HCT116 (cell line): ENCODE measurements at regions not wholly inside any gene's neighbourhood (a gene's known extent, or its start where the extent isn't known, plus 50 kb on each side); places are given as distances from the start of the nearest gene placed in this dataset.

Experiments used
- ATAC-seq: fragments of 200-7000 bp; cut with Tn5 transposase; 2 replicates; pipeline ENCODE4 v1.9.1; 2020; ENCODE audit warnings: mild to moderate bottlenecking, moderate library complexity
- BruUV-seq: library from RNA; stranded (reverse); fragments of 400-500 nt; replicated peaks from 2 replicates; lab custom pipeline; 2021; lab: Mats Ljungman, UMichigan
- CTCF ChIA-PET: fragments of 300-600 bp; sonication (Branson Sonifier 250); formaldehyde crosslinking; loops from one replicate; lab custom pipeline; 2021; ENCODE audit warnings: antibody characterized with exemption; lab: Charles Lee
- POLR2A ChIA-PET: fragments of 300-600, 350-600 bp; sonication (Branson Sonifier 250); formaldehyde crosslinking; loops from one replicate; lab custom pipeline; 2021; ENCODE audit warnings: antibody characterized with exemption; lab: Charles Lee
- RAD21 ChIA-PET, 2 experiments: fragments of 300-600 bp; sonication (Branson Sonifier 250); formaldehyde crosslinking; loops; one replicate each; lab custom pipeline; 2023; ENCODE audit warnings: low total read pairs in 2 of 2; ENCODE audit not compliant: uncharacterized antibody in 2 of 2, unreplicated experiment in 2 of 2, low non-redundant PET in 1 of 2; lab: Charles Lee
- DNase-seq: peaks from one replicate; pipeline ENCODE4 v3.0.0-alpha.2; 2010; ENCODE audit warnings: low read depth, low spot score
- H2AFZ ChIP-seq: fragments of 200-600 bp; shearing (Covaris generic), sonication (generic); 2 replicates; pipeline ENCODE4 v1.6.1; 2017; ENCODE audit warnings: low read depth, mixed run types, mixed read lengths, antibody characterized with exemption, low read length; ENCODE audit not compliant: poor library complexity, severe bottlenecking
- H3K27ac ChIP-seq: 2 replicates; pipeline ENCODE4 v1.5.1; 2012; ENCODE audit warnings: low read depth, low read length
- H3K27me3 ChIP-seq: fragments of 200-600 bp; sonication (generic); 2 replicates; pipeline ENCODE4 v1.6.1; 2016; ENCODE audit warnings: mixed run types, low read length, mixed read lengths; ENCODE audit not compliant: insufficient read depth
- H3K36me3 ChIP-seq, 2 experiments: fragments of 200-500 bp in 1 of 2; fragments of 200-600 bp in 1 of 2; sonication (Bioruptor generic) in 1 of 2; sonication (generic) in 1 of 2; 2 replicates each; pipeline versions ENCODE4 v1.5.1 to v1.6.1; 2014 to 2016; ENCODE audit warnings: low read length in 2 of 2, inconsistent platforms in 1 of 2, mixed read lengths in 1 of 2, mixed run types in 1 of 2; ENCODE audit not compliant: insufficient read depth in 2 of 2, control insufficient read depth in 1 of 2
- H3K4me1 ChIP-seq, 2 experiments: fragments of 200-600 bp in 1 of 2; sonication (generic) in 1 of 2; 2 replicates each; pipeline versions ENCODE4 v1.5.1 to v1.6.1; 2012 to 2017; ENCODE audit warnings: low read length in 2 of 2, inconsistent platforms in 1 of 2, mild to moderate bottlenecking in 1 of 2, mixed read lengths in 1 of 2, mixed run types in 1 of 2, moderate library complexity in 1 of 2; ENCODE audit not compliant: insufficient read depth in 2 of 2, control insufficient read depth in 1 of 2
- H3K4me2 ChIP-seq: fragments of 200-600 bp; sonication (generic); 2 replicates; pipeline ENCODE4 v1.6.1; 2017; ENCODE audit warnings: mixed run types, low read length, mixed read lengths
- H3K4me3 ChIP-seq, 2 experiments: fragments of 200-600 bp in 1 of 2; sonication (generic) in 1 of 2; replicated peaks in 1 of 2; 2 replicates each; pipeline ENCODE4 v1.5.1; 2011 to 2016; ENCODE audit warnings: low read length in 2 of 2, control low read depth in 1 of 2, low read depth in 1 of 2, mild to moderate bottlenecking in 1 of 2, mixed read lengths in 1 of 2, mixed run types in 1 of 2
- H3K79me2 ChIP-seq: fragments of 200-600 bp; sonication (generic); 2 replicates; pipeline ENCODE4 v1.6.1; 2017; ENCODE audit warnings: mild to moderate bottlenecking, mixed run types, low read length, moderate library complexity, mixed read lengths; ENCODE audit not compliant: insufficient read depth
- H3K9ac ChIP-seq: fragments of 200-600 bp; sonication (generic); 2 replicates; pipeline ENCODE4 v1.6.1; 2016; ENCODE audit warnings: low read length, mixed read lengths
- H3K9me2 ChIP-seq: fragments of 200-600 bp; sonication (generic), shearing (Covaris generic); 2 replicates; pipeline ENCODE4 v1.6.1; 2017; ENCODE audit warnings: mixed run types, mild to moderate bottlenecking, moderate library complexity; ENCODE audit not compliant: insufficient read depth
- H3K9me3 ChIP-seq, 2 experiments: fragments of 200-500 bp in 1 of 2; fragments of 200-600 bp in 1 of 2; sonication (Bioruptor generic) in 1 of 2; sonication (generic) in 1 of 2; 2 replicates each; pipeline ENCODE4 v1.6.1; 2014 to 2017; ENCODE audit warnings: low read length in 2 of 2, mixed read lengths in 2 of 2, inconsistent platforms in 1 of 2, low read depth in 1 of 2, mild to moderate bottlenecking in 1 of 2, mixed run types in 1 of 2, moderate library complexity in 1 of 2; ENCODE audit not compliant: control insufficient read depth in 1 of 2, insufficient read depth in 1 of 2
- H4K20me1 ChIP-seq: fragments of 200-600 bp; sonication (generic), shearing (Covaris generic); 2 replicates; pipeline ENCODE4 v1.6.1; 2017; ENCODE audit warnings: mixed run types, mild to moderate bottlenecking, moderate library complexity; ENCODE audit not compliant: insufficient read depth
- ATF3 ChIP-seq: IDR thresholded peaks from 2 replicates; pipeline ENCODE4 v1.6.1; 2012
- CEBPB ChIP-seq: IDR thresholded peaks from 2 replicates; pipeline ENCODE4 v1.6.1; 2012; ENCODE audit warnings: low read depth
- EGR1 ChIP-seq: IDR thresholded peaks from 2 replicates; pipeline ENCODE4 v1.6.1; 2012; ENCODE audit warnings: low read depth
- EZH2phosphoT487 ChIP-seq: fragments of 200-600 bp; IDR thresholded peaks from 2 replicates; pipeline ENCODE4 v1.6.1; 2018; ENCODE audit warnings: antibody characterized with exemption, borderline replicate concordance
- MAX ChIP-seq: IDR thresholded peaks from 2 replicates; pipeline ENCODE4 v1.6.1; 2012
- POLR2AphosphoS5 ChIP-seq: IDR thresholded peaks from 2 replicates; pipeline ENCODE4 v1.6.1; 2011; ENCODE audit warnings: mild to moderate bottlenecking, low read depth, low read length, moderate library complexity
- RAD21 ChIP-seq: IDR thresholded peaks from 2 replicates; pipeline ENCODE4 v1.6.1; 2012; ENCODE audit warnings: low read depth, mild to moderate bottlenecking
- SRF ChIP-seq: IDR thresholded peaks from 2 replicates; pipeline ENCODE4 v1.6.1; 2012; ENCODE audit warnings: low read depth
- TCF7L2 ChIP-seq: IDR thresholded peaks from 2 replicates; pipeline ENCODE4 v1.7.0; 2011; ENCODE audit warnings: borderline replicate concordance, inconsistent platforms; ENCODE audit not compliant: insufficient read depth, insufficient read length; ENCODE audit errors: extremely low read depth
- intact Hi-C: fragments of 100-400 bp; cut with micrococcal nuclease; formaldehyde crosslinking; loops from 2 replicates; pipeline ENCODE4 v1.10.0; 2022
- TF ChIP-seq, protein P1 (sequence below), 3 experiments: fragments of 200-600 bp in 1 of 3; sonication (generic) in 1 of 3; IDR thresholded peaks in 2 of 3; conservative IDR thresholded peaks in 1 of 3; 2 replicates each; pipeline ENCODE4 v1.5.1; 2012 to 2017; ENCODE audit warnings: low read depth in 2 of 3, low read length in 2 of 3, antibody characterized with exemption in 1 of 3, borderline replicate concordance in 1 of 3, control low read depth in 1 of 3, mild to moderate bottlenecking in 1 of 3, mixed read lengths in 1 of 3, mixed run types in 1 of 3, moderate library complexity in 1 of 3; ENCODE audit not compliant: insufficient read depth in 1 of 3

GRCh38 chr2:40516604-40517003 is 64.7 kb upstream of the SLC8A1 start:
- Histone ChIP-seq H3K4me3 (no peak overlapping the region), H3K27ac (no peak overlapping the region), H3K27me3 (peaks cover 51% of the 10 kb centered on the region), H3K9me3 (no peaks in the 10 kb centered on the region), H2AFZ (no peak overlapping the region), H3K79me2 (no peaks in the 10 kb centered on the region), H3K4me2 (no peak overlapping the region), H4K20me1 (no peaks in the 10 kb centered on the region), H3K9me2 (no peaks in the 10 kb centered on the region)
- BruUV-seq, result no TSS peak
- ATAC-seq, result no peak
- CTCF ChIA-PET, result no interaction called here
- POLR2A ChIA-PET, result no interaction called here
- intact Hi-C loops, result no loop called here
- DNase-seq, result no peak
- TF ChIP-seq CEBPB, result no peak
- TF ChIP-seq ATF3, result no peak
- no peak for TF ChIP-seq POLR2AphosphoS5
- TF ChIP-seq TCF7L2, result no peak
- TF ChIP-seq SRF, result no peak
- no peak for TF ChIP-seq EZH2phosphoT487
- TF ChIP-seq EGR1, result no peak
- TF ChIP-seq, all 23 proteins: peak for 0
- Histone ChIP-seq H3K9ac (no peak overlapping the region), H3K36me3 (no peaks in the 10 kb centered on the region), H3K4me1 (no peaks in the 10 kb centered on the region)
- RAD21 ChIA-PET, result no interaction called here

DNA sequence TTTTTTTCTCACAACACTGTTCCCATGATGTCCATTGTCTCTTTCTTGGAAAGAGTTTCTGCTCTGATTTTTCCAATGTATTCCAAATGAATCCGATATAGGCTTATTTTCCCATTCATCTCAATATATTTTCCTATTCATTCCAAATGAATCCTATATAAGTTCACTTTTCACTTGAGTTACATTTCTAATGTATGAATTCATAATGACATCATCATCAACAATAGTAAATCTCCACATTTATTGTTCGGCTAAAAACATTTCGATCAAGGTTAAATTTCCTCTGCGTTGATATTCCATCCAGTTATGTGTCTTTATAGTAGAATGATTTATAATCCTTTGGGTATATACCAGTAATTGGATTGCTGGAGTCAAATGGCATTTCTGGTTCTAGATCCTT is 76.7 kb upstream of the SLC8A1 start:
- H3K4me2 ChIP-seq, result no peak overlapping the region
- H3K9ac ChIP-seq, result no peak overlapping the region
- CTCF ChIA-PET, result no interaction called here
- H4K20me1 ChIP-seq, result no peaks in the 10 kb centered on the region; the same call in 1 of the 2 replicates
- no peaks in the 10 kb centered on the region for H3K9me2 ChIP-seq
- TF ChIP-seq MAX (no peak), RAD21 (no peak), EZH2phosphoT487 (no peak)
- TF ChIP-seq, protein P1, sequence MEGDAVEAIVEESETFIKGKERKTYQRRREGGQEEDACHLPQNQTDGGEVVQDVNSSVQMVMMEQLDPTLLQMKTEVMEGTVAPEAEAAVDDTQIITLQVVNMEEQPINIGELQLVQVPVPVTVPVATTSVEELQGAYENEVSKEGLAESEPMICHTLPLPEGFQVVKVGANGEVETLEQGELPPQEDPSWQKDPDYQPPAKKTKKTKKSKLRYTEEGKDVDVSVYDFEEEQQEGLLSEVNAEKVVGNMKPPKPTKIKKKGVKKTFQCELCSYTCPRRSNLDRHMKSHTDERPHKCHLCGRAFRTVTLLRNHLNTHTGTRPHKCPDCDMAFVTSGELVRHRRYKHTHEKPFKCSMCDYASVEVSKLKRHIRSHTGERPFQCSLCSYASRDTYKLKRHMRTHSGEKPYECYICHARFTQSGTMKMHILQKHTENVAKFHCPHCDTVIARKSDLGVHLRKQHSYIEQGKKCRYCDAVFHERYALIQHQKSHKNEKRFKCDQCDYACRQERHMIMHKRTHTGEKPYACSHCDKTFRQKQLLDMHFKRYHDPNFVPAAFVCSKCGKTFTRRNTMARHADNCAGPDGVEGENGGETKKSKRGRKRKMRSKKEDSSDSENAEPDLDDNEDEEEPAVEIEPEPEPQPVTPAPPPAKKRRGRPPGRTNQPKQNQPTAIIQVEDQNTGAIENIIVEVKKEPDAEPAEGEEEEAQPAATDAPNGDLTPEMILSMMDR (IDR thresholded peaks at IDR 0.05 in 2 of 3, conservative IDR thresholded peaks at IDR 0.05 in 1 of 3; ENCODE audit: borderline replicate concordance in 1 of 3, insufficient read depth in 1 of 3, low read depth in 2 of 3, low read length in 2 of 3), result no peak
- H2AFZ ChIP-seq, result no peak overlapping the region
- ATAC-seq (no peak), DNase-seq (no peak)
- H3K4me3 ChIP-seq, result no peak overlapping the region
- no peaks in the 10 kb centered on the region for H3K4me1 ChIP-seq
- H3K79me2 ChIP-seq, result no peaks in the 10 kb centered on the region
- intact Hi-C loops, result no loop called here
- H3K9me3 ChIP-seq, result no peaks in the 10 kb centered on the region
- RAD21 ChIA-PET, result no interaction called here
- no peak overlapping the region for H3K27ac ChIP-seq
- BruUV-seq, result no TSS peak
- POLR2A ChIA-PET, result no interaction called here
- peaks cover 9% of the 10 kb centered on the region; the same call in 1 of the 2 replicates for H3K27me3 ChIP-seq
- no peaks in the 10 kb centered on the region for H3K36me3 ChIP-seq
